ENCODE measurements at regions not wholly inside any gene's neighbourhood (a gene's known extent, or its start where the extent isn't known, plus 50 kb on each side); places are given as distances from the start of the nearest gene placed in this dataset. TPM values are rescaled to one million over a fixed set of nuclear protein-coding genes. Genes with fewer than 3 reads are reported as not detected.
"Not testable (repeated sequence)": the region's sequence is repeated elsewhere in the genome, so short reads cannot be mapped to it uniquely, and the experiment has no call there.

DNA sequence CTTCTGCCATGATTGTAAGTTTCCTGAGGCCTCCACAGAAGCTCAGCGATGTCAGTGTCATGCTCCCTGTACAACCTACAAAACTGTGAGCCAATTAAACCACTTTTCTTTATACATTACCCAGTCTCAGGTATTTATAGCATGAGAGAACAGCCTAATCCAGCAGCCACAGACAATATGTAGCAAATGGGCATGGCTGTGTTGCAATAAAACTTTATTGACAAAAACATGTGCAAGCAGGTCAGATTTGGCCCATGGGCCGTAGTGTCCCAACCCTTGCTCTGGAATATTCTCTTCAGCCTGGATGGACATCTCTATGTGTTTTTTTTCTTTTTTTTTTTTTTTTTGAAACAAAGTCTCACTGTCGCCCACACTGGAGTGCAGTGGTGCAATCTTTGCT is 60.9 kb upstream of the EEF2KMT start:
- BruUV-seq (replicated peaks), result no TSS peak
- CTCF ChIA-PET, result no interaction called here
- H3K9me3 Mint-ChIP-seq (ENCODE audit: low read depth, unreplicated experiment), result peaks cover 4% of the 10 kb centered on the region
- no peak overlapping the region for H3K27ac Mint-ChIP-seq (ENCODE audit: unreplicated experiment)
- intact Hi-C loops (cut with micrococcal nuclease; ENCODE audit: unreplicated experiment), result no loop called here
- peaks cover 5% of the 10 kb centered on the region for H3K36me3 Mint-ChIP-seq (ENCODE audit: insufficient read depth, unreplicated experiment)
- no peak overlapping the region for H3K4me3 Mint-ChIP-seq (ENCODE audit: low read depth, unreplicated experiment)
- no peak for TF ChIP-seq CTCF (IDR thresholded peaks at IDR 0.05; ENCODE audit: unreplicated experiment)
- no peaks in the 10 kb centered on the region for H3K4me1 Mint-ChIP-seq (ENCODE audit: low read depth, unreplicated experiment)
- peaks cover 70% of the 10 kb centered on the region for H3K27me3 Mint-ChIP-seq (ENCODE audit: unreplicated experiment)
- no peak for DNase-seq

DNA sequence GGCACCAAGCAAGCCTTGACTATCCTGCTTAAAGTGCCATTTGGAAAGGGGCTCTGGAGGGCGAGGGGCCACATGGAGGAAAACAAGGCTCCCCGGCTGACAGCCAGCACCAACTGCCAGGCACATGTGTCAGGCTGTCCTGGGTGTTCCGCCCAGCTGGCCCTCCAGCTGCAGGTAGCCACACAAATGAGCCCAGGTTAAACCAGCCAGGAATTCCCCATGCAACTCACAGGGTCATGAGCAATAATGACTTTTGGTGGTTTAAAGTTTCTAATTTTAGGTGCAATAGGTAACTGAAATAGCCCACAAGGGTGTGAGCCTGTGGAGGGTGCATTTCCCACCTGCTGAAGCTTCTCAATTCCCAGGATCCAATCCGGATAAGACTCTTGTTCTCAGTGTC is 58.9 kb upstream of the EEF2KMT start:
- BruUV-seq (replicated peaks); H3K4me1 Mint-ChIP-seq (ENCODE audit: low read depth, unreplicated experiment); intact Hi-C loops (cut with micrococcal nuclease; ENCODE audit: unreplicated experiment); H3K4me3 Mint-ChIP-seq (ENCODE audit: low read depth, unreplicated experiment); H3K27ac Mint-ChIP-seq (ENCODE audit: unreplicated experiment); DNase-seq; H3K36me3 Mint-ChIP-seq (ENCODE audit: insufficient read depth, unreplicated experiment); CTCF ChIA-PET; H3K9me3 Mint-ChIP-seq (ENCODE audit: low read depth, unreplicated experiment): not testable (repeated sequence)
- peaks cover 60% of the 10 kb centered on the region for H3K27me3 Mint-ChIP-seq (ENCODE audit: unreplicated experiment)

- intact Hi-C loops (cut with micrococcal nuclease; ENCODE audit: unreplicated experiment); H3K4me1 Mint-ChIP-seq (ENCODE audit: low read depth, unreplicated experiment); BruUV-seq (replicated peaks); H3K4me3 Mint-ChIP-seq (ENCODE audit: low read depth, unreplicated experiment); CTCF ChIA-PET; H3K9me3 Mint-ChIP-seq (ENCODE audit: low read depth, unreplicated experiment); H3K36me3 Mint-ChIP-seq (ENCODE audit: insufficient read depth, unreplicated experiment); H3K27ac Mint-ChIP-seq (ENCODE audit: unreplicated experiment): not testable (repeated sequence)
- DNase-seq, result peak; percentile 24
- H3K27me3 Mint-ChIP-seq (ENCODE audit: unreplicated experiment), result peaks cover 48% of the 10 kb centered on the region
Observed at GRCh38 chr16:5154006-5154405, 56.4 kb upstream of the EEF2KMT start.

DNA sequence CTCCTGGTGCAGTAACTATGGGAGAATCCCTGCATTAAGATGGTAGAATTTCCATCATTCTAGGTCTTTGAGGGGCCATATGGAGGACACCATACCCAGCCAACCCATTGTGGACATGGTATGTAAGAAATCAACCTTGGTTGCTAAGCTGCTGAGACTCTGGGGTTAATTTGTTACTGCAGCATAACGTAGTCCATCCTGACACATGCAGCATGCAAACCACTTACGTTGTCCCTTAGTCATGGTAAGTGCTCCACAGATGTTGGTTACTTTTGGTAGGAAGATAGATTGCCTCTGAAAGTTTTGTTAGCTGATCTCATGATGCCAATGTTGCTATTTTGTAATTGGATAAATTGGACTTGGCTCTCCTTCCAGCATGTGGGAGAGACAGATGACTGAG is 53.8 kb upstream of the EEF2KMT start:
- CTCF ChIA-PET; H3K4me3 Mint-ChIP-seq (ENCODE audit: low read depth, unreplicated experiment); H3K4me1 Mint-ChIP-seq (ENCODE audit: low read depth, unreplicated experiment); DNase-seq; H3K27ac Mint-ChIP-seq (ENCODE audit: unreplicated experiment); BruUV-seq (replicated peaks); H3K9me3 Mint-ChIP-seq (ENCODE audit: low read depth, unreplicated experiment); intact Hi-C loops (cut with micrococcal nuclease; ENCODE audit: unreplicated experiment); H3K36me3 Mint-ChIP-seq (ENCODE audit: insufficient read depth, unreplicated experiment): not testable (repeated sequence)
- H3K27me3 Mint-ChIP-seq (ENCODE audit: unreplicated experiment), result peaks cover 49% of the 10 kb centered on the region

Small RNA genes lying in the stretch of these regions (microRNA-seq; reads per million reads assigned to microRNA genes)
- not detected for gene MIR8065

All from Calu3 (cell line).